ENCODE measurements at regions not wholly inside any gene's neighbourhood (a gene's known extent, or its start where the extent isn't known, plus 50 kb on each side); places are given as distances from the start of the nearest gene placed in this dataset.
"Not testable (repeated sequence)": the region's sequence is repeated elsewhere in the genome, so short reads cannot be mapped to it uniquely, and the experiment has no call there.

GRCh38 chr6:167474171-167474570 lies 149.3 kb downstream of the TTLL2 start:
- TF ChIP-seq POLR2A (IDR thresholded peaks at IDR 0.05; ENCODE audit: low read depth, low read length) (no peak), POLR2AphosphoS5 (IDR thresholded peaks at IDR 0.05; ENCODE audit: low read depth, low read length) (no peak), POU2F2 (IDR thresholded peaks at IDR 0.05; ENCODE audit: low read depth, low read length) (no peak), TAF1 (IDR thresholded peaks at IDR 0.05; ENCODE audit: low read depth, low read length) (no peak), SPI1 (IDR thresholded peaks at IDR 0.05; ENCODE audit: low read depth, low read length) (no peak), PAX5 (IDR thresholded peaks at IDR 0.05; ENCODE audit: insufficient read depth, low read length, severe bottlenecking) (no peak)
- no peak for FAIRE-seq
- DNase-seq (ENCODE audit: insufficient read length, low spot score), result no peak

GRCh38 chr6:167474725-167475124 lies 149.8 kb downstream of the TTLL2 start:
- no peak for DNase-seq (ENCODE audit: insufficient read length, low spot score)
- no peak for FAIRE-seq
- no peak for TF ChIP-seq POLR2A (IDR thresholded peaks at IDR 0.05; ENCODE audit: low read depth, low read length)

- DNase-seq (ENCODE audit: insufficient read length, low spot score) (no peak), FAIRE-seq (no peak)
- TF ChIP-seq POU2F2 (IDR thresholded peaks at IDR 0.05; ENCODE audit: low read depth, low read length) (no peak), POLR2A (IDR thresholded peaks at IDR 0.05; ENCODE audit: low read depth, low read length) (no peak), SPI1 (IDR thresholded peaks at IDR 0.05; ENCODE audit: low read depth, low read length) (no peak), POLR2AphosphoS5 (IDR thresholded peaks at IDR 0.05; ENCODE audit: low read depth, low read length) (no peak), TAF1 (IDR thresholded peaks at IDR 0.05; ENCODE audit: low read depth, low read length) (no peak), PAX5 (IDR thresholded peaks at IDR 0.05; ENCODE audit: insufficient read depth, low read length, severe bottlenecking) (no peak)
Measured at GRCh38 chr6:167475947-167476346, 151.1 kb downstream of the TTLL2 start.

GRCh38 chr6:167476844-167477595 lies 152.1 kb downstream of the TTLL2 start:
- FAIRE-seq, result no peak
- TF ChIP-seq TAF1 (IDR thresholded peaks at IDR 0.05; ENCODE audit: low read depth, low read length), result no peak
- no peak for TF ChIP-seq SPI1 (IDR thresholded peaks at IDR 0.05; ENCODE audit: low read depth, low read length)
- TF ChIP-seq PAX5 (IDR thresholded peaks at IDR 0.05; ENCODE audit: insufficient read depth, low read length, severe bottlenecking), result no peak
- TF ChIP-seq POLR2A (IDR thresholded peaks at IDR 0.05; ENCODE audit: low read depth, low read length), result no peak
- no peak for TF ChIP-seq POU2F2 (IDR thresholded peaks at IDR 0.05; ENCODE audit: low read depth, low read length)
- no peak for TF ChIP-seq POLR2AphosphoS5 (IDR thresholded peaks at IDR 0.05; ENCODE audit: low read depth, low read length)
- DNase-seq (ENCODE audit: insufficient read length, low spot score), result no peak

- TF ChIP-seq SPI1 (IDR thresholded peaks at IDR 0.05; ENCODE audit: low read depth, low read length), result no peak
- no peak for TF ChIP-seq POU2F2 (IDR thresholded peaks at IDR 0.05; ENCODE audit: low read depth, low read length)
- TF ChIP-seq TAF1 (IDR thresholded peaks at IDR 0.05; ENCODE audit: low read depth, low read length), result no peak
- no peak for TF ChIP-seq POLR2AphosphoS5 (IDR thresholded peaks at IDR 0.05; ENCODE audit: low read depth, low read length)
- DNase-seq (ENCODE audit: insufficient read length, low spot score), result no peak
- no peak for FAIRE-seq
Measured at GRCh38 chr6:167477688-167478087, 152.8 kb downstream of the TTLL2 start.

- FAIRE-seq (no peak), DNase-seq (ENCODE audit: insufficient read length, low spot score) (no peak)
- TF ChIP-seq PAX5 (IDR thresholded peaks at IDR 0.05; ENCODE audit: insufficient read depth, low read length, severe bottlenecking), result no peak
- TF ChIP-seq POLR2A (IDR thresholded peaks at IDR 0.05; ENCODE audit: low read depth, low read length), result no peak
- TF ChIP-seq SPI1 (IDR thresholded peaks at IDR 0.05; ENCODE audit: low read depth, low read length), result no peak
- no peak for TF ChIP-seq TAF1 (IDR thresholded peaks at IDR 0.05; ENCODE audit: low read depth, low read length)
- no peak for TF ChIP-seq POU2F2 (IDR thresholded peaks at IDR 0.05; ENCODE audit: low read depth, low read length)
- TF ChIP-seq POLR2AphosphoS5 (IDR thresholded peaks at IDR 0.05; ENCODE audit: low read depth, low read length), result no peak
Measured at GRCh38 chr6:167479301-167479700, 154.4 kb downstream of the TTLL2 start.

GRCh38 chr6:167479901-167480648 lies 155.2 kb downstream of the TTLL2 start:
- TF ChIP-seq POU2F2 (IDR thresholded peaks at IDR 0.05; ENCODE audit: low read depth, low read length), result no peak
- no peak for TF ChIP-seq PAX5 (IDR thresholded peaks at IDR 0.05; ENCODE audit: insufficient read depth, low read length, severe bottlenecking)
- no peak for TF ChIP-seq SPI1 (IDR thresholded peaks at IDR 0.05; ENCODE audit: low read depth, low read length)
- TF ChIP-seq POLR2A (IDR thresholded peaks at IDR 0.05; ENCODE audit: low read depth, low read length), result no peak
- no peak for FAIRE-seq

GRCh38 chr6:167481307-167481926 lies 156.5 kb downstream of the TTLL2 start:
- TF ChIP-seq SPI1 (IDR thresholded peaks at IDR 0.05; ENCODE audit: low read depth, low read length) (no peak), POU2F2 (IDR thresholded peaks at IDR 0.05; ENCODE audit: low read depth, low read length) (no peak), POLR2AphosphoS5 (IDR thresholded peaks at IDR 0.05; ENCODE audit: low read depth, low read length) (no peak), POLR2A (IDR thresholded peaks at IDR 0.05; ENCODE audit: low read depth, low read length) (no peak), TAF1 (IDR thresholded peaks at IDR 0.05; ENCODE audit: low read depth, low read length) (no peak)
- no peak for FAIRE-seq
- no peak for DNase-seq (ENCODE audit: insufficient read length, low spot score)

More at GRCh38 chr6:167479901-167480648, 155.2 kb downstream of the TTLL2 start:
- DNase-seq (ENCODE audit: insufficient read length, low spot score), result no peak

GRCh38 chr6:167482801-167483200 lies 157.9 kb downstream of the TTLL2 start:
- not testable (repeated sequence) for FAIRE-seq; DNase-seq (ENCODE audit: insufficient read length, low spot score)
